Liver (tissue), 8 donors: ENCODE measurements at regions not wholly inside any gene's neighbourhood (a gene's known extent, or its start where the extent isn't known, plus 50 kb on each side); places are given as distances from the start of the nearest gene placed in this dataset.

Source experiments
- DNase-seq: peaks from one replicate; pipeline ENCODE4 v3.0.0-alpha.2; 2017; ENCODE audit warnings: low spot score
- H3K27ac ChIP-seq, 2 donors: one replicate each; pipeline ENCODE4 v1.7.0; 2013; ENCODE audit warnings: inconsistent platforms in 2 of 2, low read length in 2 of 2, control low read depth in 1 of 2, low read depth in 1 of 2, mild to moderate bottlenecking in 1 of 2
- H3K27me3 ChIP-seq, 4 donors: one replicate each; pipeline versions ENCODE4 v1.6.1 to v1.7.0; 2013; ENCODE audit warnings: low read length in 3 of 4, inconsistent platforms in 1 of 4, mild to moderate bottlenecking in 1 of 4, moderate library complexity in 1 of 4; ENCODE audit not compliant: control insufficient read depth in 4 of 4, insufficient read depth in 4 of 4
- H3K36me3 ChIP-seq, 4 donors: one replicate each; pipeline versions ENCODE4 v1.6.1 to v1.7.0; 2013; ENCODE audit warnings: low read length in 3 of 4, mild to moderate bottlenecking in 3 of 4, low read depth in 1 of 4, moderate library complexity in 1 of 4; ENCODE audit not compliant: control insufficient read depth in 4 of 4, insufficient read depth in 3 of 4
- H3K4me1 ChIP-seq, 4 donors: one replicate each; pipeline versions ENCODE4 v1.6.1 to v1.7.0; 2013; ENCODE audit warnings: low read length in 3 of 4, mild to moderate bottlenecking in 3 of 4, moderate library complexity in 1 of 4; ENCODE audit not compliant: control insufficient read depth in 4 of 4, insufficient read depth in 4 of 4
- H3K4me3 ChIP-seq, 3 donors: one replicate each; pipeline versions ENCODE4 v1.6.1 to v1.7.0; 2013; ENCODE audit warnings: low read length in 3 of 3, control low read depth in 1 of 3, low read depth in 1 of 3, mild to moderate bottlenecking in 1 of 3
- H3K9ac ChIP-seq, 2 donors: one replicate each; pipeline ENCODE4 v1.7.0; 2013; ENCODE audit warnings: low read length in 2 of 2, mild to moderate bottlenecking in 2 of 2, moderate library complexity in 2 of 2, control low read depth in 1 of 2, low read depth in 1 of 2
- H3K9me3 ChIP-seq, 4 donors: one replicate each; pipeline versions ENCODE4 v1.6.1 to v1.7.0; 2013; ENCODE audit warnings: low read length in 3 of 4; ENCODE audit not compliant: control insufficient read depth in 4 of 4
- ATF3 ChIP-seq: IDR thresholded peaks from 2 replicates; pipeline ENCODE4 v1.6.1; 2016; ENCODE audit warnings: antibody characterized with exemption
- CTCF ChIP-seq: fragments of 150-350 bp; IDR thresholded peaks from 2 replicates; pipeline ENCODE4 v1.5.1; 2017; ENCODE audit warnings: improper control_type of control experiment, low read depth, low read length; ENCODE audit not compliant: missing input control
- EGR1 ChIP-seq, 2 donors: IDR thresholded peaks; 2 replicates each; pipeline ENCODE4 v1.6.1; 2016 to 2018; ENCODE audit warnings: antibody characterized with exemption in 2 of 2, low read depth in 2 of 2
- FOXA1 ChIP-seq: IDR thresholded peaks from 2 replicates; pipeline ENCODE4 v1.6.1; 2016; ENCODE audit warnings: antibody characterized with exemption
- FOXA2 ChIP-seq: IDR thresholded peaks from 2 replicates; pipeline ENCODE4 v1.6.1; 2016; ENCODE audit warnings: antibody characterized with exemption
- GABPA ChIP-seq, 2 donors: IDR thresholded peaks in 1 of 2; conservative IDR thresholded peaks in 1 of 2; 2 replicates each; pipeline ENCODE4 v1.6.1; 2016; ENCODE audit warnings: antibody characterized with exemption in 2 of 2, mild to moderate bottlenecking in 1 of 2, moderate library complexity in 1 of 2
- HNF4A ChIP-seq, 2 donors: conservative IDR thresholded peaks; 2 replicates each; pipeline ENCODE4 v1.6.1; 2016; ENCODE audit warnings: antibody characterized with exemption in 2 of 2, mild to moderate bottlenecking in 2 of 2
- HNF4G ChIP-seq: IDR thresholded peaks from 2 replicates; pipeline ENCODE4 v1.6.1; 2016; ENCODE audit warnings: antibody characterized with exemption
- JUND ChIP-seq, 2 donors: IDR thresholded peaks; 2 replicates each; pipeline ENCODE4 v1.6.1; 2016; ENCODE audit warnings: antibody characterized with exemption in 2 of 2
- MAX ChIP-seq: IDR thresholded peaks from 2 replicates; pipeline ENCODE4 v1.6.1; 2016; ENCODE audit warnings: antibody characterized with exemption
- NR2F2 ChIP-seq: IDR thresholded peaks from 2 replicates; pipeline ENCODE4 v1.6.1; 2016; ENCODE audit warnings: antibody characterized with exemption
- RAD21 ChIP-seq, 2 donors: IDR thresholded peaks; 2 replicates each; pipeline ENCODE4 v1.6.1; 2016; ENCODE audit warnings: antibody characterized with exemption in 2 of 2, mild to moderate bottlenecking in 2 of 2
- REST ChIP-seq: IDR thresholded peaks from 2 replicates; pipeline ENCODE4 v1.6.1; 2016; ENCODE audit warnings: antibody characterized with exemption, mild to moderate bottlenecking
- RXRA ChIP-seq, 2 donors: IDR thresholded peaks; 2 replicates each; pipeline ENCODE4 v1.6.1; 2017 to 2018; ENCODE audit warnings: antibody characterized with exemption in 2 of 2, mild to moderate bottlenecking in 1 of 2
- SP1 ChIP-seq: IDR thresholded peaks from 2 replicates; pipeline ENCODE4 v1.6.1; 2018; ENCODE audit warnings: antibody characterized with exemption, mild to moderate bottlenecking
- TAF1 ChIP-seq: conservative IDR thresholded peaks from 2 replicates; pipeline ENCODE4 v1.6.1; 2016; ENCODE audit warnings: antibody characterized with exemption, mild to moderate bottlenecking
- YY1 ChIP-seq: IDR thresholded peaks from 2 replicates; pipeline ENCODE4 v1.6.1; 2016; ENCODE audit warnings: antibody characterized with exemption, mild to moderate bottlenecking
- ZBTB33 ChIP-seq: IDR thresholded peaks from 2 replicates; pipeline ENCODE4 v1.6.1; 2016; ENCODE audit warnings: antibody characterized with exemption
- WGBS: extraction: QIAGEN DNeasy Blood & Tissue Kit; methylation state at CpG from one replicate; pipeline ENCODE4 v1.1.7; 2013; 5-methylcytosine and 5-hydroxymethylcytosine counted together
- donor health status: healthy.
- donor health status: healthy.
- donor health status: healthy.
- donor health status: healthy.
- donor health status: healthy.

GRCh38 chr12:67881565-67881964 lies 107.7 kb upstream of the IFNG-AS1 start (continued):
- no peak for TF ChIP-seq ZBTB33

- DNase-seq: no peak
- TF ChIP-seq FOXA2 (no peak), HNF4G (no peak)
Measured at GRCh38 chr12:67884596-67884995, 104.7 kb upstream of the IFNG-AS1 start.

GRCh38 chr12:67885375-67886169 lies 103.7 kb upstream of the IFNG-AS1 start:
- Histone ChIP-seq H3K36me3 (no peaks in the 10 kb centered on the region), H3K4me1 (no peaks in the 10 kb centered on the region), H3K9ac (no peak overlapping the region), H3K27me3 (no peaks in the 10 kb centered on the region), H3K4me3 (no peak overlapping the region), H3K9me3 (peaks cover 0 to 4% (median 0%) of the 10 kb centered on the region in 4 donors), H3K27ac (no peak overlapping the region)
- TF ChIP-seq ATF3 (no peak), RAD21 (IDR thresholded peaks at IDR 0.05) (no peak), CTCF (no peak), GABPA (IDR thresholded peaks at IDR 0.05 in 1 of 2, conservative IDR thresholded peaks at IDR 0.05 in 1 of 2) (no peak), NR2F2 (no peak), JUND (IDR thresholded peaks at IDR 0.05) (no peak), RXRA (IDR thresholded peaks at IDR 0.05) (no peak), REST (no peak), TAF1 (no peak), YY1 (no peak), HNF4A (conservative IDR thresholded peaks at IDR 0.05) (no peak), FOXA1 (no peak), MAX (no peak), ZBTB33 (no peak), FOXA2 (no peak), SP1 (no peak), EGR1 (IDR thresholded peaks at IDR 0.05; ENCODE audit: low read depth in 2 of 2) (no peak)
- no peak for DNase-seq
- 45% methylated on average over 7 of the region's 7 CpGs for WGBS

More at GRCh38 chr12:67884596-67884995, 104.7 kb upstream of the IFNG-AS1 start:
- WGBS: 34% methylated on average over 2 of the region's 2 CpGs
- no peak overlapping the region for H3K9ac ChIP-seq
- no peaks in the 10 kb centered on the region for H3K27me3 ChIP-seq
- peaks cover 0 to 4% (median 0%) of the 10 kb centered on the region in 4 donors for H3K9me3 ChIP-seq
- no peaks in the 10 kb centered on the region for H3K4me1 ChIP-seq
- no peak overlapping the region for H3K4me3 ChIP-seq
- H3K36me3 ChIP-seq: no peaks in the 10 kb centered on the region
- no peak overlapping the region for H3K27ac ChIP-seq
